ENCODE measurements at regions not wholly inside any gene's neighbourhood (a gene's known extent, or its start where the extent isn't known, plus 50 kb on each side); places are given as distances from the start of the nearest gene placed in this dataset.

- DNase-seq = no peak
Measured at GRCh38 chr1:193806079-193807048, 620.0 kb upstream of the B3GALT2 start.

GRCh38 chr1:193799948-193800690, 613.7 kb upstream of the B3GALT2 start:
- DNase-seq = no peak

- no peak for DNase-seq
Measured at GRCh38 chr1:193799371-193799770, 613.0 kb upstream of the B3GALT2 start.

GRCh38 chr1:193794239-193794638, 607.8 kb upstream of the B3GALT2 start:
- no peak for DNase-seq

- no peak for DNase-seq
Measured at GRCh38 chr1:193791746-193792145, 605.3 kb upstream of the B3GALT2 start.

GRCh38 chr1:193787061-193787460, 600.6 kb upstream of the B3GALT2 start:
- no peak for DNase-seq

GRCh38 chr1:193785850-193786420, 599.5 kb upstream of the B3GALT2 start:
- DNase-seq = no peak

- no peak for DNase-seq
Measured at GRCh38 chr1:193774536-193775323, 588.3 kb upstream of the B3GALT2 start.

- no peak for DNase-seq
Measured at GRCh38 chr1:193771596-193771995, 585.2 kb upstream of the B3GALT2 start.

- no peak for DNase-seq
Measured at GRCh38 chr1:193769651-193770050, 583.2 kb upstream of the B3GALT2 start.

- DNase-seq = no peak
Measured at GRCh38 chr1:193767886-193768285, 581.5 kb upstream of the B3GALT2 start.

GRCh38 chr1:193766329-193766728, 579.9 kb upstream of the B3GALT2 start:
- no peak for DNase-seq

- no peak for DNase-seq
Measured at GRCh38 chr1:193763266-193763665, 576.9 kb upstream of the B3GALT2 start.

GRCh38 chr1:193762236-193762635, 575.8 kb upstream of the B3GALT2 start:
- DNase-seq = no peak

GRCh38 chr1:193755441-193755840, 569.0 kb upstream of the B3GALT2 start:
- no peak for DNase-seq

- DNase-seq = no peak
Measured at GRCh38 chr1:193754732-193755427, 568.5 kb upstream of the B3GALT2 start.

GRCh38 chr1:193754151-193754550, 567.7 kb upstream of the B3GALT2 start:
- no peak for DNase-seq

- no peak for DNase-seq
Measured at GRCh38 chr1:193753038-193753756, 566.8 kb upstream of the B3GALT2 start.

- no peak for DNase-seq
Measured at GRCh38 chr1:193749868-193750267, 563.5 kb upstream of the B3GALT2 start.

- no peak for DNase-seq
Measured at GRCh38 chr1:193747579-193747978, 561.2 kb upstream of the B3GALT2 start.

- DNase-seq = no peak
Measured at GRCh38 chr1:193741228-193741627, 554.8 kb upstream of the B3GALT2 start.
